ENCODE measurements at regions not wholly inside any gene's neighbourhood (a gene's known extent, or its start where the extent isn't known, plus 50 kb on each side); places are given as distances from the start of the nearest gene placed in this dataset.

GRCh38 chr5:67969176-67969575, 246.4 kb upstream of the PIK3R1 start:
- TF ChIP-seq USF2 (CRISPR knock-in tag; IDR thresholded peaks at IDR 0.05): no peak
- TF ChIP-seq ZNF317 (CRISPR knock-in tag; IDR thresholded peaks at IDR 0.05; ENCODE audit: borderline replicate concordance, low read depth): no peak
- no peak for TF ChIP-seq ATF1 (CRISPR knock-in tag; IDR thresholded peaks at IDR 0.05)
- TF ChIP-seq KAT7 (CRISPR knock-in tag; IDR thresholded peaks at IDR 0.05; ENCODE audit: borderline replicate concordance): no peak
- no peak for TF ChIP-seq ZBTB21 (CRISPR knock-in tag; IDR thresholded peaks at IDR 0.05; ENCODE audit: borderline replicate concordance)
- TF ChIP-seq FOXP4 (CRISPR knock-in tag; IDR thresholded peaks at IDR 0.05): no peak
- TF ChIP-seq ZNF423 (CRISPR knock-in tag; IDR thresholded peaks at IDR 0.05): no peak
- no peak overlapping the region for H3K4me3 Mint-ChIP-seq
- no peak overlapping the region for H3K27ac Mint-ChIP-seq
- DNase-seq (ENCODE audit: low spot score) (no peak), ATAC-seq (no peak)
- ChIA-PET POLR2A (no interaction called here), CTCF (no interaction called here)
- peaks cover 12% of the 10 kb centered on the region for H3K9me3 Mint-ChIP-seq
- peaks cover 23% of the 10 kb centered on the region for H3K4me1 Mint-ChIP-seq
- H3K27me3 Mint-ChIP-seq (ENCODE audit: low read depth): no peaks in the 10 kb centered on the region
- peaks cover 3% of the 10 kb centered on the region; the same call in 1 of the 2 replicates for H3K36me3 Mint-ChIP-seq

- no peak overlapping the region for H3K4me3 Mint-ChIP-seq
- POLR2A ChIA-PET: no interaction called here
- ATAC-seq (no peak), DNase-seq (ENCODE audit: low spot score) (no peak)
- peaks cover 37% of the 10 kb centered on the region for H3K4me1 Mint-ChIP-seq
- peaks cover 12% of the 10 kb centered on the region for H3K9me3 Mint-ChIP-seq
- H3K27ac Mint-ChIP-seq: no peak overlapping the region
- peaks cover 3% of the 10 kb centered on the region; the same call in 1 of the 2 replicates for H3K36me3 Mint-ChIP-seq
- H3K27me3 Mint-ChIP-seq (ENCODE audit: low read depth): no peaks in the 10 kb centered on the region
- CTCF ChIA-PET: no interaction called here
- no peak for TF ChIP-seq ATF3 (CRISPR knock-in tag; conservative IDR thresholded peaks at IDR 0.05)
- no peak for TF ChIP-seq ARID4B (CRISPR knock-in tag; IDR thresholded peaks at IDR 0.05; ENCODE audit: borderline replicate concordance)
- no peak for TF ChIP-seq STAT6 (CRISPR knock-in tag; conservative IDR thresholded peaks at IDR 0.05; ENCODE audit: low read depth)
- no peak for TF ChIP-seq ZNF121 (CRISPR knock-in tag; IDR thresholded peaks at IDR 0.05)
- no peak for TF ChIP-seq OVOL2 (CRISPR knock-in tag; IDR thresholded peaks at IDR 0.05; ENCODE audit: borderline replicate concordance)
- TF ChIP-seq ZNF317 (CRISPR knock-in tag; IDR thresholded peaks at IDR 0.05; ENCODE audit: borderline replicate concordance, low read depth): no peak
- TF ChIP-seq ZBTB43 (CRISPR knock-in tag; IDR thresholded peaks at IDR 0.05): no peak
- TF ChIP-seq PRDM15 (CRISPR knock-in tag; IDR thresholded peaks at IDR 0.05): no peak
- TF ChIP-seq ATF2 (CRISPR knock-in tag; IDR thresholded peaks at IDR 0.05; ENCODE audit: borderline replicate concordance, low read depth): no peak
Measured at GRCh38 chr5:67966712-67967111, 248.8 kb upstream of the PIK3R1 start.

Measured in WTC11 (cell line).